ENCODE measurements at regions not wholly inside any gene's neighbourhood (a gene's known extent, or its start where the extent isn't known, plus 50 kb on each side); places are given as distances from the start of the nearest gene placed in this dataset.

DNA sequence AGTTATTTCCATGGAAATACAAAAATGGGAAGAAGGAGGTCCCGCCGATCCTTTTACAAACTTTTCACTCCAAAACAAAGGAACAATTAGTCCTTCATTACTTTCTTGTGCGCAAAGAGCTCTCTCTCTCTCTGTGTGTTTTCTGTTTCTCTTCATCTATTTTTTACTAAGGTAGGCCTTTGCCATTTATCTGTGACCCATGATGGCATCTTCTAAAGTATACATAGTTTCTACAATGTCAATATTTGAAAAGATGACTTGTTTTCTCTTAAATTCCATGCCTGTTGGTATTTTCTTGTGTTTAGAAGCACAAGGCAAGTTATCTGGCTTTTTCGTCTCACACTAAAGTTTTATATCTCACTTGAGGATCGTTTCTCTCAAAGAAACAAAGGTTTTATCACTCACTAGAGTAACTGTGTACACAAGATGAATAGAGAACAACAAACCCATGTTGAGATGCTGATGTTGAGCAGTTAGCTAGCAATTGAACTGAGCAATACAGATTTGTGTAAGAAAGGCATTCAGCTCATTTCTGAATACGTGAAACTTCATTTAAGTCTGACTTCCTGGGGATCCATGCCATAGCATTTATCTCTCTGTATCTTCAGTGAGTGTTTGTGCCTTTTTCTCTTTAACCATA lies 250.3 kb downstream of the GBA3 start:
- no peak overlapping the region for H3K27ac Mint-ChIP-seq (ENCODE audit: unreplicated experiment)
- no peaks in the 10 kb centered on the region for H3K4me1 Mint-ChIP-seq (ENCODE audit: low read depth, unreplicated experiment)
- H3K4me3 Mint-ChIP-seq (ENCODE audit: unreplicated experiment): no peak overlapping the region

GRCh38 chr4:22941688-22942375 lies 249.1 kb downstream of the GBA3 start:
- no peak for TF ChIP-seq CTCF (IDR thresholded peaks at IDR 0.05; ENCODE audit: partially characterized antibody, unreplicated experiment)
- no peaks in the 10 kb centered on the region for H3K27me3 Mint-ChIP-seq (ENCODE audit: unreplicated experiment)
- H3K27ac Mint-ChIP-seq (ENCODE audit: unreplicated experiment): no peak overlapping the region
- no peaks in the 10 kb centered on the region for H3K36me3 Mint-ChIP-seq (ENCODE audit: unreplicated experiment)
- H3K4me1 Mint-ChIP-seq (ENCODE audit: low read depth, unreplicated experiment): no peaks in the 10 kb centered on the region
- H3K4me3 Mint-ChIP-seq (ENCODE audit: unreplicated experiment): no peak overlapping the region
- H3K9me3 Mint-ChIP-seq (ENCODE audit: unreplicated experiment): no peaks in the 10 kb centered on the region
- DNase-seq: no peak

More for the DNA sequence above, 250.3 kb downstream of the GBA3 start:
- no peak for TF ChIP-seq CTCF (IDR thresholded peaks at IDR 0.05; ENCODE audit: partially characterized antibody, unreplicated experiment)
- no peaks in the 10 kb centered on the region for H3K27me3 Mint-ChIP-seq (ENCODE audit: unreplicated experiment)
- no peaks in the 10 kb centered on the region for H3K9me3 Mint-ChIP-seq (ENCODE audit: unreplicated experiment)
- no peaks in the 10 kb centered on the region for H3K36me3 Mint-ChIP-seq (ENCODE audit: unreplicated experiment)
- no peak for DNase-seq

DNA sequence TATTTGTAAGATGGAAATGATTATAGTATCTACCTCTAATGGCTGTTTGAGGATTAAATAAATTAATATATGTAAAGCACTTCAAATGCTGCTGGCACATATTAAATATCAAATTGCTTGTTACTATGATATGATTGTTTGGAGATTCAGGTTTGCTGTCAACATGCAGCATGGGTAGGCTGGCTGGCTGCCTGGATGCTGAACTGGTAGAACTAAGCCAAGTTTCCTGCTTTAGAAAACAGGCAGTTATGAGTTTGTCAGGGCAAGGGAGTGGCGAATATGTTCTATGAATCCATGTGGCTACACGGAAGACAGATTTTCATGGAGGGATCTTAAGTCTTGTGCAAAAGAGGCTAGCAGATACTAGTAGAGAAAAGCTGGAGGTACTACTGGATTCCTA lies 239.6 kb downstream of the GBA3 start:
- Mint-ChIP-seq H3K4me1 (ENCODE audit: low read depth, unreplicated experiment) (peaks cover 2% of the 10 kb centered on the region), H3K27me3 (ENCODE audit: unreplicated experiment) (no peaks in the 10 kb centered on the region), H3K4me3 (ENCODE audit: unreplicated experiment) (no peak overlapping the region), H3K36me3 (ENCODE audit: unreplicated experiment) (no peaks in the 10 kb centered on the region), H3K27ac (ENCODE audit: unreplicated experiment) (no peak overlapping the region), H3K9me3 (ENCODE audit: unreplicated experiment) (no peaks in the 10 kb centered on the region)
- no peak for TF ChIP-seq CTCF (IDR thresholded peaks at IDR 0.05; ENCODE audit: partially characterized antibody, unreplicated experiment)
- no peak for DNase-seq

GRCh38 chr4:22922426-22922825 lies 229.7 kb downstream of the GBA3 start:
- H3K9me3 Mint-ChIP-seq (ENCODE audit: unreplicated experiment): no peaks in the 10 kb centered on the region
- H3K4me1 Mint-ChIP-seq (ENCODE audit: low read depth, unreplicated experiment): peaks cover 16% of the 10 kb centered on the region
- no peak for TF ChIP-seq CTCF (IDR thresholded peaks at IDR 0.05; ENCODE audit: partially characterized antibody, unreplicated experiment)
- no peak for DNase-seq
- no peak overlapping the region for H3K4me3 Mint-ChIP-seq (ENCODE audit: unreplicated experiment)
- H3K27ac Mint-ChIP-seq (ENCODE audit: unreplicated experiment): no peak overlapping the region
- peaks cover 6% of the 10 kb centered on the region for H3K36me3 Mint-ChIP-seq (ENCODE audit: unreplicated experiment)
- no peaks in the 10 kb centered on the region for H3K27me3 Mint-ChIP-seq (ENCODE audit: unreplicated experiment)

- H3K4me3 Mint-ChIP-seq (ENCODE audit: unreplicated experiment): no peak overlapping the region
- no peak overlapping the region for H3K27ac Mint-ChIP-seq (ENCODE audit: unreplicated experiment)
- no peaks in the 10 kb centered on the region for H3K27me3 Mint-ChIP-seq (ENCODE audit: unreplicated experiment)
- H3K4me1 Mint-ChIP-seq (ENCODE audit: low read depth, unreplicated experiment): peaks cover 15% of the 10 kb centered on the region
- TF ChIP-seq CTCF (IDR thresholded peaks at IDR 0.05; ENCODE audit: partially characterized antibody, unreplicated experiment): no peak
- no peak for DNase-seq
- H3K36me3 Mint-ChIP-seq (ENCODE audit: unreplicated experiment): peaks cover 6% of the 10 kb centered on the region
- H3K9me3 Mint-ChIP-seq (ENCODE audit: unreplicated experiment): no peaks in the 10 kb centered on the region
Observed at GRCh38 chr4:22921936-22922335, 229.2 kb downstream of the GBA3 start.
